ENCODE measurements at regions not wholly inside any gene's neighbourhood (a gene's known extent, or its start where the extent isn't known, plus 50 kb on each side); places are given as distances from the start of the nearest gene placed in this dataset.
A peak's percentile ranks its signal among the peaks of the same experiment; 100 is the strongest.

DNA sequence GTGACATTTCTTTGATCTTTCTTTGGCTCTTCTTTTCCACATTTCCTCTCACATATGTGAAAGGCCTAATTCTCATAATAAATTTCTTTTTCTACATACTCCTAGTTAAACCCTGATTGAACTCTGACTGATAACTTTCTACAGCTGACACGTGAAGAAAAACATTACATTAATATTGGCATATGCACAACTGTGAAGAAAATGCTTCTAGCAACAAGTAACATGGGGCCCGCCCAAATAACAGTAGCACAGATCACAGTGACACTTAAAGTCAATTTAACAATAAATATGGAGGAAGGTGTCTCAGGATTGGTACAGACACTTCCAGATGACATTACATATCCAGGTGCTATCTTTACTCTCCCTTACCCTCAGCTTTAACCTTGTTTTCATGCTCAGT, 317.6 kb upstream of the ZNF385D start:
- FAIRE-seq (no peak), DNase-seq (ENCODE audit: insufficient read length, low spot score) (no peak)
- TF ChIP-seq SPI1 (IDR thresholded peaks at IDR 0.05; ENCODE audit: low read depth, low read length) (no peak), POLR2A (IDR thresholded peaks at IDR 0.05; ENCODE audit: low read depth, low read length) (no peak), POU2F2 (IDR thresholded peaks at IDR 0.05; ENCODE audit: low read depth, low read length) (no peak), PAX5 (IDR thresholded peaks at IDR 0.05; ENCODE audit: insufficient read depth, low read length, severe bottlenecking) (no peak), POLR2AphosphoS5 (IDR thresholded peaks at IDR 0.05; ENCODE audit: low read depth, low read length) (no peak), TAF1 (IDR thresholded peaks at IDR 0.05; ENCODE audit: low read depth, low read length) (no peak)

- no peak for DNase-seq (ENCODE audit: insufficient read length, low spot score)
- no peak for TF ChIP-seq SPI1 (IDR thresholded peaks at IDR 0.05; ENCODE audit: low read depth, low read length)
- TF ChIP-seq TAF1 (IDR thresholded peaks at IDR 0.05; ENCODE audit: low read depth, low read length): no peak
- TF ChIP-seq PAX5 (IDR thresholded peaks at IDR 0.05; ENCODE audit: insufficient read depth, low read length, severe bottlenecking): no peak
- no peak for TF ChIP-seq POLR2A (IDR thresholded peaks at IDR 0.05; ENCODE audit: low read depth, low read length)
- TF ChIP-seq POLR2AphosphoS5 (IDR thresholded peaks at IDR 0.05; ENCODE audit: low read depth, low read length): no peak
- no peak for FAIRE-seq
These were observed 337.2 kb upstream of the ZNF385D start for GRCh38 chr3:22088204-22088603.

DNA sequence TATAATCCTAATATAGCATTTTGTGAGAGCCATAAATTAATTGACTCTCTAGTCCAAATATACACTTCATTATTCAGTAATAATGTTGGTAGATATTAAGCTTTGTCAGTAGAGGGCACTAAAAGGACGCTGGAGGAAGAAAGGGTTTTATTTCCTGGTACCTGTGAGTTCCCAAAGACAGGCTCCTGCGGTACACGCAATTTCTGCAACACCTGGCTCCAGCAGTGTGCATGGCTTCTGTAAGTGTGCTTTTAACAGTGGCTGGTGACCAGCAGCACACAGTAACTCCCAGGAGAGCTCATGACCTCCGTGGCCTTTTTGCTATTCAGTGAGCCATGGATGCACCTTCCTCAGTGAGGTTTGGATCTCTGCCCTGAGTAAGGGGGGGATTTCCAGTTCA, 338.3 kb upstream of the ZNF385D start:
- TF ChIP-seq POLR2A (IDR thresholded peaks at IDR 0.05; ENCODE audit: low read depth, low read length) (no peak), SPI1 (IDR thresholded peaks at IDR 0.05; ENCODE audit: low read depth, low read length) (no peak), PAX5 (IDR thresholded peaks at IDR 0.05; ENCODE audit: insufficient read depth, low read length, severe bottlenecking) (no peak), POLR2AphosphoS5 (IDR thresholded peaks at IDR 0.05; ENCODE audit: low read depth, low read length) (no peak), POU2F2 (IDR thresholded peaks at IDR 0.05; ENCODE audit: low read depth, low read length) (no peak), TAF1 (IDR thresholded peaks at IDR 0.05; ENCODE audit: low read depth, low read length) (no peak)
- FAIRE-seq: peak; percentile 59
- no peak for DNase-seq (ENCODE audit: insufficient read length, low spot score)

GRCh38 chr3:22091329-22091728, 340.3 kb upstream of the ZNF385D start:
- FAIRE-seq (no peak), DNase-seq (ENCODE audit: insufficient read length, low spot score) (no peak)
- TF ChIP-seq POLR2A (IDR thresholded peaks at IDR 0.05; ENCODE audit: low read depth, low read length) (no peak), PAX5 (IDR thresholded peaks at IDR 0.05; ENCODE audit: insufficient read depth, low read length, severe bottlenecking) (no peak), POLR2AphosphoS5 (IDR thresholded peaks at IDR 0.05; ENCODE audit: low read depth, low read length) (no peak)

- FAIRE-seq (no peak), DNase-seq (ENCODE audit: insufficient read length, low spot score) (no peak)
- no peak for TF ChIP-seq PAX5 (IDR thresholded peaks at IDR 0.05; ENCODE audit: insufficient read depth, low read length, severe bottlenecking)
- no peak for TF ChIP-seq SPI1 (IDR thresholded peaks at IDR 0.05; ENCODE audit: low read depth, low read length)
- TF ChIP-seq TAF1 (IDR thresholded peaks at IDR 0.05; ENCODE audit: low read depth, low read length): no peak
- no peak for TF ChIP-seq POU2F2 (IDR thresholded peaks at IDR 0.05; ENCODE audit: low read depth, low read length)
- no peak for TF ChIP-seq POLR2AphosphoS5 (IDR thresholded peaks at IDR 0.05; ENCODE audit: low read depth, low read length)
- TF ChIP-seq POLR2A (IDR thresholded peaks at IDR 0.05; ENCODE audit: low read depth, low read length): no peak
These were observed 347.0 kb upstream of the ZNF385D start for GRCh38 chr3:22098021-22098420.

DNA sequence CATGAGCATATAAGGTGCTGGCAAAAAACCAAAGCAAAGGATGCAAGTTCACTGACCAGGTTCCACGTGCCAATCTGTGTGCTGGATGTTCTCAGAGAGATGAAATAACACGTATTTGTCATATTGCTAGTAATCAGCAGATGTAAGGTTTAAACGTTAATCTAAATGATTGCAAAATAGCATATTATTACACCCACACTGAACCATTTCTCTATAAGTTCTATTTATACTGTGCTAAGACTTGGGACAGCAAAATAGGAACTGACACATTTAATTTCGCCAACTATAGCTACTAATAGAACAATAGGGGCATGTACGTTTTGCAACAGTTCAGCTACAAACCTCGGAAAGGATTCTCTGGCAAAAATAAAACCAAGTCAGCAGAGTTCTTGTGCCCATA, 350.3 kb upstream of the ZNF385D start:
- DNase-seq (ENCODE audit: insufficient read length, low spot score): no peak
- no peak for FAIRE-seq
- TF ChIP-seq TAF1 (IDR thresholded peaks at IDR 0.05; ENCODE audit: low read depth, low read length) (no peak), PAX5 (IDR thresholded peaks at IDR 0.05; ENCODE audit: insufficient read depth, low read length, severe bottlenecking) (no peak), POLR2AphosphoS5 (IDR thresholded peaks at IDR 0.05; ENCODE audit: low read depth, low read length) (no peak), POU2F2 (IDR thresholded peaks at IDR 0.05; ENCODE audit: low read depth, low read length) (no peak), POLR2A (IDR thresholded peaks at IDR 0.05; ENCODE audit: low read depth, low read length) (no peak), SPI1 (IDR thresholded peaks at IDR 0.05; ENCODE audit: low read depth, low read length) (no peak)

DNA sequence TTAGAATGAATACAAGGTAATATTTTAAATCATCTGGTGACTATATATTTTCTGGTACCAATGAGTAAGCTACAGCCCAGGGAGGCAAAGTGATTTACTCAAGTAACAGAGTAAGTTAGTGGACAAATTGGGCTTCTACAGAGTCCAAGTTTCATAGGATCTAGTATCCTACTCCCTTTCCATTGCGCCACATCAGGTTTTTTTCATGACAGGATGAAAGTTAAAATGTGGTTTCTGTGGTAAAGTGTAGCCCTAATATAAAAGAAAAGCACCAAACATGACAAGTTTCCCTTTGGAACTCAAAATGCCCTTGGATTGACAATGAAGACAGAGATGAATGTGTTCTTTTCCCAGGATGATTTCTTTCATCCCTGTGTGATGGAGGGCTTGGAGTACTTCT, 350.8 kb upstream of the ZNF385D start:
- no peak for DNase-seq (ENCODE audit: insufficient read length, low spot score)
- FAIRE-seq: no peak
- TF ChIP-seq PAX5 (IDR thresholded peaks at IDR 0.05; ENCODE audit: insufficient read depth, low read length, severe bottlenecking) (no peak), POU2F2 (IDR thresholded peaks at IDR 0.05; ENCODE audit: low read depth, low read length) (no peak), POLR2A (IDR thresholded peaks at IDR 0.05; ENCODE audit: low read depth, low read length) (no peak), SPI1 (IDR thresholded peaks at IDR 0.05; ENCODE audit: low read depth, low read length) (no peak), POLR2AphosphoS5 (IDR thresholded peaks at IDR 0.05; ENCODE audit: low read depth, low read length) (no peak), TAF1 (IDR thresholded peaks at IDR 0.05; ENCODE audit: low read depth, low read length) (no peak)

DNA sequence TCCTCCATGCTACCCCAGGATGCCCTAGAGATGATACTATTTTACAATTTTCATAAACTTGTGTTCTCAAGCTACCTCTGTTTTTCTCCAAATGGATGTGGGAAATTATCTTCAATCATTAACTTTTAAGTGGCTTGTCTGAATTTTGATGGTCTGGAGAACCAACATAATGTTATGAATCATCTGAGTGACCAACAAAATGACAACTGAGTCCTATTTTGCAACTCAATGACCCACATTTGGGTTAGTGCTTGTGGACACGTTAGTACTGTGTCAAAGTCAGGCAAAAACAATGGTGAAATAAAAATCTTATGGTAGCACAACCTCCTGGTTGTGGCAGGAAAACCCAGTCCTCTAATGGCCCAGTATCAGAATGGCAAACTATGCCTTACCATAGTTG, 352.4 kb upstream of the ZNF385D start:
- FAIRE-seq (no peak), DNase-seq (ENCODE audit: insufficient read length, low spot score) (no peak)
- TF ChIP-seq PAX5 (IDR thresholded peaks at IDR 0.05; ENCODE audit: insufficient read depth, low read length, severe bottlenecking) (no peak), POLR2A (IDR thresholded peaks at IDR 0.05; ENCODE audit: low read depth, low read length) (no peak), TAF1 (IDR thresholded peaks at IDR 0.05; ENCODE audit: low read depth, low read length) (no peak), POLR2AphosphoS5 (IDR thresholded peaks at IDR 0.05; ENCODE audit: low read depth, low read length) (no peak), SPI1 (IDR thresholded peaks at IDR 0.05; ENCODE audit: low read depth, low read length) (no peak), POU2F2 (IDR thresholded peaks at IDR 0.05; ENCODE audit: low read depth, low read length) (no peak)

DNA sequence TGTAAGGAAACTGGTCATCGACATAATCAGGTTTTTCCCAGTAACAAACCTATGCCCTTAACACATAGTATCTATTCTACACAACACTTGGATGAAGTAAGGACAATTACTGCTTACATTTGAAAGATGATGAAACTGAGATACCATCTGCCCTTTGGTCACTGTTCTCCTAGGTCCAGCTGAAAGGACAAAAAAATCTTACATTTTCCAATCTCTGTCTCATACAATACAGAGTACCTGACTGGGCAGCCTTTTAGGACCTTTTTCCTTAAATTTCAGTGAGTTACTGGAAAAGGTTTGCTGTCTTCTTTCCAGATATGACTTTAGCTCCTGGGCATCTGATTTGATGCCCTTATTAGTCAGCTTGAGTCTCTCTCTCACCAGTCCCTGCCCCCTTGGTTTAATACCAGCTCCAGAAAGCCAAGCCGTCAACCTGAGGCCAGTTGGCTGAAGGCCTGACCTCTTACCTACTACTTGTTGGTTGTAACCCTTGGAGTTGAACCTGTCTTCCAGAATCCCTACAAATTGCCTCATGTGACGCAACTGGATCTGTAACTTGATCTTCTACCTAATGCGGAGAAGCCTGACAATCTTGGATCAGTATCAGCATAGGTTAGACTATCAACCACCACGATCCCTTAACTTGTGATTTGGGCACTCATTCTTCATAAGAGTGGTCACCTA, 355.3 kb upstream of the ZNF385D start:
- TF ChIP-seq POU2F2 (IDR thresholded peaks at IDR 0.05; ENCODE audit: low read depth, low read length): no peak
- TF ChIP-seq POLR2AphosphoS5 (IDR thresholded peaks at IDR 0.05; ENCODE audit: low read depth, low read length): no peak
- TF ChIP-seq PAX5 (IDR thresholded peaks at IDR 0.05; ENCODE audit: insufficient read depth, low read length, severe bottlenecking): no peak
- TF ChIP-seq POLR2A (IDR thresholded peaks at IDR 0.05; ENCODE audit: low read depth, low read length): no peak
- TF ChIP-seq SPI1 (IDR thresholded peaks at IDR 0.05; ENCODE audit: low read depth, low read length): no peak
- TF ChIP-seq TAF1 (IDR thresholded peaks at IDR 0.05; ENCODE audit: low read depth, low read length): no peak

GRCh38 chr3:22111226-22111625, 360.2 kb upstream of the ZNF385D start:
- FAIRE-seq: no peak
- TF ChIP-seq TAF1 (IDR thresholded peaks at IDR 0.05; ENCODE audit: low read depth, low read length) (no peak), POU2F2 (IDR thresholded peaks at IDR 0.05; ENCODE audit: low read depth, low read length) (no peak), POLR2A (IDR thresholded peaks at IDR 0.05; ENCODE audit: low read depth, low read length) (no peak), POLR2AphosphoS5 (IDR thresholded peaks at IDR 0.05; ENCODE audit: low read depth, low read length) (no peak), SPI1 (IDR thresholded peaks at IDR 0.05; ENCODE audit: low read depth, low read length) (no peak), PAX5 (IDR thresholded peaks at IDR 0.05; ENCODE audit: insufficient read depth, low read length, severe bottlenecking) (no peak)
- no peak for DNase-seq (ENCODE audit: insufficient read length, low spot score)

More for the DNA sequence above, 355.3 kb upstream of the ZNF385D start:
- no peak for DNase-seq (ENCODE audit: insufficient read length, low spot score)
- FAIRE-seq: no peak

All from GM12891 (cell line).